ENCODE measurements at regions not wholly inside any gene's neighbourhood (a gene's known extent, or its start where the extent isn't known, plus 50 kb on each side); places are given as distances from the start of the nearest gene placed in this dataset.

DNA sequence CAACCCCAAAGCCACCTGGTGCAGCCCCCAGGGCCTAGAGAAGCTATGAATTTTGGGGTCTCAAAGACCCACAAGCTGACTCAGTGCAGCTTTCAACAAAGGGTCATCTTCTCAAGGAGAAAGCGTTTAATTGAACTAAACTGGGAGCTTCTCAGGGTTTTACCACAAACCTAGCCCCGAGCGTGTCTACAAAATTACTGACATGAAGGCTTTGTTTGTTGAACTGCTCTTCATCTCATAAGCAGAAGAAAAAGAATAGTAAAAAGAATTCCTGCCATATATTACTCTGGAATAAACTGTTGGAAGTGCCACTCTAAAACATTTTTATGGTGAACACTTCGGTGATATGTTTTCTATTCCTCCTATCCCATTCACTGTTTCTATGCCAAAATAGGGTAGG lies 50.8 kb upstream of the INCENP start:
- DNase-seq (ENCODE audit: low read depth): no peak

GRCh38 chr11:62071408-62071807 lies 52.4 kb upstream of the INCENP start:
- no peak for DNase-seq (ENCODE audit: low read depth)

DNA sequence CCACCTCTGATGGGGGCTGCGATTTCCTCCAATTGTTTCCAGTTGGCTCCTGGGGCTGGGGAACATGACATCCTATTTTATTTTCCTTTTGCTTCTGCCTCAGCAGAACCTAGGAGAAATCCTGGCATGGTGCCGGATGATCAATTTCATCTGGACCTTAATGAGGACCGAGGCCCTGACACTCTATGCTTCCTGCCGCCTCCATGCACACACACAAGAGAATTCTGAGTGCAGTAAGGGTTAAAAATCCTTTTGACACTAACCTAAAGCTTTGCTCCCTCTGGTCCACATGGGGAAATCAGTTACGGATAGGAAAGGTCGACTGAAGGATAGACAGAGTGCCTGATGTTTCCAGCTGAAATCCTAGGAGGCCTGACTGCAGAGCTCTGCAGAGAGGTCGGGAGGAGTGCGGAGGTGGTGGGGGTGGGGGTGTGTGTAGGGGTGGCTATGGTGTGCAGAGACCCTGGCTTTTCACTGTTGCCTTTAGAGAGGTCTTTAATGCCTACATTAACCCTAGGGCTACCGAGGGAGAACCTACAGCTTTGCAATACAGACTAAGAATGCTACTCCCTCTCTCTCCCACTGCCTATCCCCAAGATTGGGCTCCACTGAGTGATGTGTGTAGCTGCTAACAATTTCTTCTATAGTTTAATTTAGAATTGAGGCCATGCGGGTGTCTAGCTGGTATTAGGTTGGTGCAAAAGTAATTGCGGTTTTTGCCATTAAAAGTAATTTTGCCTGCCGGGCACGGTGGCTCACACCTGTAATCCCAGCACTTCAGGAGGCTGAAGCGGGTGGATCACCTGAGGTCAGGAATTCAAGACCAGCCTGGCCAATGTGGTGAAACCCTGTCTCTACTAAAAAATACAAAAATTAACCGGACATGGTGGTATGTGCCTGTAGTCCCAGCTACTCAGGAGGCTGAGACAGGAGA lies 53.6 kb upstream of the INCENP start:
- no peak for DNase-seq (ENCODE audit: low read depth)

GRCh38 chr11:62069374-62069773 lies 54.4 kb upstream of the INCENP start:
- DNase-seq (ENCODE audit: low read depth): no peak

DNA sequence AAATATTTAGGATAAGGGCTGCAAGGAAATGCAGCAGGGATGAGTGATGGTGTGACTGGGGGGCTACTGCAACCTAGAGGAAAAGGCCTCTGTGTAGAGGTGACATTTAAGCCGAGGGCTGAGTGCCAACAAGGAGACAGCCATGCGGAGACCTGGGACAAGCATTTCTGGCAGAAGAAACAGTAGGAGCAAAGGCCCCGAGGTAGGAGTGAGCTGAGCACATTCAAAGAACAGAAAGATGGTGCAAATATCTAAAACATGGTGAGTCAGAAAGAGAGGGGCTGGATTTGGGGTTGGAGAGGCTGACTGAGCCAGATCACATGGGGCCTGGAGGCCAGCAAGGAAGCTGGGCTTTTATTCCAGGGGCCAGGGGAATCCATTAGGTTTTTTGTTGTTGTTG lies 55.1 kb upstream of the INCENP start:
- DNase-seq (ENCODE audit: low read depth): no peak

DNA sequence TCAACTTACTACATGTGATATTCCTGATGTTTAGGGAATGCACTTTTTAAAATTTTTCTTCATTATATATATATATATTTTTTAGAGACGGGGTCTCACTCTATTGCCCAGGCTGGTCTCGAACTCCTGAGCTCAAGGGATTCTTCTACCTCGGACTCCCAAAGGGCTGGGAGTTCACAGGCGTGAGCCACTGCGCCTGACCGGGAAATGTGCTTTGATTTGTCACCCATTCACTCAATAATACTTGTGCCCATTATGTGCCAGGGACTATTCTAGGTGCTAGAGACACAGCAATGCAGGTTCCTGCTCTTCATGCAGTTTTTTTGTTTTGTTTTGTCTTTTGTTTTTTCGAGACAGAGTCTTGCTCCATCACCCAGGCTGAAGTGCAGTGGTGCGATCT lies 56.1 kb upstream of the INCENP start:
- DNase-seq (ENCODE audit: low read depth): no peak

GRCh38 chr11:62064221-62064620 lies 59.6 kb upstream of the INCENP start:
- no peak for DNase-seq (ENCODE audit: low read depth)

GRCh38 chr11:62062223-62062861 lies 61.5 kb upstream of the INCENP start:
- no peak for DNase-seq (ENCODE audit: low read depth)

DNA sequence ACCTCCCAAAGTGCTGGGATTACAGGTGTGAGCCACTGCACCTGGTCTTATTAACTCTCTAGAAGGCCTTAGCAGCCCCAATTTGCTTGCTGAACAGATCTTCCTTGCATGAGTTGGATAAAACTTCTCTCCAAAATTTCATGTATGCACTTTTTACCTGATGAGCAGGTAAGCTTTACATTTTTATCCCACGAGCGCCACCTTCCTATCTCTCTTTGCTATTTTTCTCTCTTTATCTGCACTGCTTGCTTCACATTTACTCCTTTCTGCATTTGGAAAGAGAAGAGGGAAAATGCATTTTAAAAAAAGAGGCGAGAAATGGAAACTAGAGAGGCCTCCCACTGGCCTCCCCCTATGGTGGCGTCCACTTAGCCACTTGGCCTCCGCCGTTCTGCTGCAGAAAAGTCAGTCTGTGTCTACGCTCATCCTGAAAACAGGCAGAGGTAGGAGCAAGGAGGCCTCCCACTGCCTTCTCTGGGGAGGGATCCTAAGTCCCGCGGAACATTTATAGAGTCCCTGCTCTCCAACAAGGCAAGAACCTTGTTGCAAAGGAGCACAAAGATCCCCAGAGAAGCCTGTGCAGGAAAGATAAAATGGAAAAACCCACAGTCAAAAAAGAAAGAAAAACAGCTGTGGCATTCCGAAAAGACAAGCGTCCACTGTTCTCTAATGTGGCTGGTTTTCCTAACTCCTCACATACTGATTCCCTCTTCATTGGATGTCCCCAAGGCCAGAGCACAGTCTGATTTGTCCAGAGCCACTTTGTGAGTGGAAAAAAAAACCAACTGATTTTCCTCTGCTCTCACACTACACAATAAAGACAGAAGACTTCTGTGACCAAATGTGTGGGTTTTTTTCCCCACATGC lies 62.2 kb upstream of the INCENP start:
- no peak for DNase-seq (ENCODE audit: low read depth)

GRCh38 chr11:62057069-62057468 lies 66.7 kb upstream of the INCENP start:
- DNase-seq (ENCODE audit: low read depth): no peak

GRCh38 chr11:62055970-62056369 lies 67.8 kb upstream of the INCENP start:
- no peak for DNase-seq (ENCODE audit: low read depth)

GRCh38 chr11:62054484-62055121 lies 69.2 kb upstream of the INCENP start:
- DNase-seq (ENCODE audit: low read depth): no peak

GRCh38 chr11:62054081-62054480 lies 69.7 kb upstream of the INCENP start:
- no peak for DNase-seq (ENCODE audit: low read depth)

DNA sequence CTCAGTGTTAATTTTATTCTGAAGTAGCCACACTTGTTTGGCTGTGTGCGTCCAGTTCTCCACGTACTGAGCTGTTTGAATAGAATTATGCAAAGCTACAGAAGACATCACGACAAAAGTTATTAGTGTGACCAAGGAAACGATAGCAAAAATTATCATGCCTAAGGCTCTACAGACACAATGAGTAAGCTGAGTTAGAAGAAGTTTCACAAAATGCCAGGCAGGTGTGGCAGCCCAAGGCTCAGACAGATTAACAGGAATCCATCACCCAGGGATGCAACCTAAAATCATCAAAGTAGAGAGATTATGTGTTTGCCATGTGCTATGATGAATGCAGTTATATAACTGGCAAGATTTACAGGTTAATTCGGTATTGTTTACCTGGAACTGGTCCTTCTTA lies 73.1 kb upstream of the INCENP start:
- no peak for DNase-seq (ENCODE audit: low read depth)

DNA sequence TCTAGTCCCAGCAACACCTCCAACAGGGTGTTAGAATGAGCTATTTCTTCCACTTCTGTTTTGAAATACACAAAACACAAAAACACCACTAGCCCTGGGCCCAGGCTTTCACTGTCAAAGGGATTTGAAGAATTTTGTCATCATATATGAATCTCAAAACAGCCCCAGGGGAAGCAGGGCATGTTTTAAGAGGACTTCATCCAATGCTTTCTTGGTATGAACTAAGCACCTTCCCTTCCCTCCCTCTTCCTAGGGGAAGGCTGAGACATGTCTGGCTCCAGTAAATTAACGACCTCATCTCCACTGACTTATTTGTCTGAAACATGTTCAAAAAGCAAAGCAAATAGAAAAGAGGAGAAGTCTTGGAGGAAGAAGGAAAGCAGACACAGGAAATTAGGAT lies 75.7 kb upstream of the INCENP start:
- DNase-seq (ENCODE audit: low read depth): no peak

- no peak for DNase-seq (ENCODE audit: low read depth)
Observed at GRCh38 chr11:62046568-62047100, 77.2 kb upstream of the INCENP start.

GRCh38 chr11:62044639-62045121 lies 77.2 kb upstream of the FTH1 start:
- DNase-seq (ENCODE audit: low read depth): no peak

DNA sequence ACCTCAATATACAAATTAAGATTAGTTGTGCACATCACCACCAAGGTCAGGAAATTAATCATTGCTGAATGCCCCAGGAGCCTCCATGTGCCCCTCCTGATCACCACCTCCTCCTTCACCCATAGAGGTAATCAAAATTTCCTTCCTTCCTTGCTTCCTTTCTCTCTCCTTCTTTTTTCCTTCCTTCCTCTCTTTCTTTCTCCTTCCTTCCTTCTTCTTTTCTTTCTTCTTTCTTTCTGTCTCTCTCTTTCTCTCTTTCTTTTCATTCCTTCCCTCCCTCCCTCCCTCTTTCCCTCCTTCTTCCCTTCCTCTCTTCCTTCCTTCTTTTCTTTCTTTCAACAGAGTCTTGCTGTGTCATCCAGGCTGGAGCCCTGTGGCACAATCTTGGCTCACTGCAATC lies 67.9 kb upstream of the FTH1 start:
- no peak for DNase-seq (ENCODE audit: low read depth)

GRCh38 chr11:62034036-62034338 lies 66.6 kb upstream of the FTH1 start:
- no peak for DNase-seq (ENCODE audit: low read depth)

DNA sequence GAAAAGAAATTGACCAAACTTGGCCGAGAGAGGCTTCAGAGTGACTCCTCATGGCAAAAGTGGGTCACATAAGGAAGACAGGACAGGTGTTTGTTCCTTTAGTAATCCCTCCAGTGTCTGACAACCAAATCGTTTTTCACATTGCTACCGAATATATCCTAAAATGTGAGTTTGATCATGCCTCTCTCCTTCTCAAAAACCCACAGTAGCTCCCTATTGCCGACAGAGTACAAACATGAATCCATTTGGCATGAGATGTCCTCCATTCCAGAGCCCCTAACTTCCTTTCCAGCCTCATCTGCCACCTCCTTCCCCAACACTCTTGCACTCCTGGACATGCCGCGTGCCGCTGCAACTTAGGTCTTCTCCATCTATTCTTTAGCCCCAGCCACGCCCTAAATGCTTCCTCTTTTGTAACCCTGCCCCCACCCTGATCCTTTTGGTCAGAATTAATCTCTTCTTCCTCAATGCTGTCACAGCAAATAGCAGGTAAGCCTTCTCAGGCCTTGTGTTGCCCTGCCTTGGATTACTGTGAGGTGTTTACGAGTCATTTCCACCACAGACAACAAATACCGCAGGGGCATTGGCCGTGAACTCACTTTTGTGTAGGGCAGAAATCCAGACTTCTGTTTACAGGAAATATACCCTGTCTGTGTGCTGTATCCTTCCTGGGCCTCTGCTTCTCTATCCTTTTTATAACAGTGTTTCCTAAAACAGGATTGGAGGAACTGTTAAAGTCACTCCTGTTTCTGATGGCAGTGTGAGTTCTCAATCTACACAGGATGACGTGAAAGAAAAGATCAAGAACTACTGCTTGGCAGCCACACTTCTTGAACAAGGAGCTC lies 66.0 kb upstream of the FTH1 start:
- DNase-seq (ENCODE audit: low read depth): no peak

All from activated T-cell treated with anti-CD3 and anti-CD28 coated beads for 48 hours (primary cell).